Coronary artery (tissue), 2 donors: ENCODE measurements at regions not wholly inside any gene's neighbourhood (a gene's known extent, or its start where the extent isn't known, plus 50 kb on each side); places are given as distances from the start of the nearest gene placed in this dataset.

Experiments
- DNase-seq: peaks from one replicate; pipeline ENCODE4 v3.0.0-alpha.2; 2017; ENCODE audit warnings: low spot score
- H3K27ac ChIP-seq, 2 donors: fragments of 200-600 bp; sonication (generic); one replicate each; pipeline ENCODE4 v1.5.1; 2016 to 2019
- H3K4me3 ChIP-seq: fragments of 200-600 bp; sonication (generic); 2 replicates; pipeline ENCODE4 v1.5.1; 2016; ENCODE audit warnings: mild to moderate bottlenecking, moderate library complexity
- CTCF ChIP-seq: fragments of 200-600 bp; sonication (generic); IDR thresholded peaks from one replicate; pipeline ENCODE4 v1.5.1; 2019; ENCODE audit warnings: antibody characterized with exemption

- no peak overlapping the region for H3K4me3 ChIP-seq
- TF ChIP-seq CTCF: no peak
- DNase-seq: no peak
These were observed 124.5 kb upstream of the RHOBTB1 start for GRCh38 chr10:61068471-61068870.

DNA sequence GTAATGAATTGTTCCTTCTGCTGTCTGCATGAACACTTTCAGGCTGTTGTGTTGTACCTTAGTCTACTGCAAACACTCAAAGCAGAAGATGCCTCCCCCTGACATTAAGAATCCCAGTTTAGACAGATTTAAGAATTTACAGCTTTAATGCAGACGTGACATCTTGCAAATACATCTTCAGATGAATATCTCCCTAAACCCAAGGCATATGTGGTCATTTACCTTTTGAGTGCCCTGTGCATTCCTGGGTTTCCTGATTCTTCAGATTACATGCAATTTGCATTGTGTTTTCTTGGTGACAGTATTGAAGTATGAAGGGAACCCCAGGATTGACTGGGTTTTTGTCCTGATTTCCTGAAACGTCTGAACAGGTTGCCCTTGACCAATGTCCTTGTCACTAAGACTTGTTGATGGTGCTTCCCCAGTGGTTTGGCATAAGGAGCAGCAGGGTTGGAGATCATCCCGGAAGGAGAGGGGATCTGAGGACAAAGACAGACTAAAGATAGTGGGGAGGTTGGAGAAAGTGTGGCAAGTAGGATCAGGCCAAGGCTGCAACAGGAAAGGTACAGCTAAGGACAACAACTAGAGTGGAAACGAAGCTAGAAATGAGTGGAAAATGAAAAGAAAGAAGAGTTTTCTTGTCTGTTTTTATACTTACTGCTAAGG lies 123.8 kb upstream of the RHOBTB1 start:
- H3K4me3 ChIP-seq: no peak overlapping the region
- no peak for TF ChIP-seq CTCF
- H3K27ac ChIP-seq: no peak overlapping the region
- DNase-seq: no peak

More at GRCh38 chr10:61068471-61068870, 124.5 kb upstream of the RHOBTB1 start:
- no peak overlapping the region for H3K27ac ChIP-seq

DNA sequence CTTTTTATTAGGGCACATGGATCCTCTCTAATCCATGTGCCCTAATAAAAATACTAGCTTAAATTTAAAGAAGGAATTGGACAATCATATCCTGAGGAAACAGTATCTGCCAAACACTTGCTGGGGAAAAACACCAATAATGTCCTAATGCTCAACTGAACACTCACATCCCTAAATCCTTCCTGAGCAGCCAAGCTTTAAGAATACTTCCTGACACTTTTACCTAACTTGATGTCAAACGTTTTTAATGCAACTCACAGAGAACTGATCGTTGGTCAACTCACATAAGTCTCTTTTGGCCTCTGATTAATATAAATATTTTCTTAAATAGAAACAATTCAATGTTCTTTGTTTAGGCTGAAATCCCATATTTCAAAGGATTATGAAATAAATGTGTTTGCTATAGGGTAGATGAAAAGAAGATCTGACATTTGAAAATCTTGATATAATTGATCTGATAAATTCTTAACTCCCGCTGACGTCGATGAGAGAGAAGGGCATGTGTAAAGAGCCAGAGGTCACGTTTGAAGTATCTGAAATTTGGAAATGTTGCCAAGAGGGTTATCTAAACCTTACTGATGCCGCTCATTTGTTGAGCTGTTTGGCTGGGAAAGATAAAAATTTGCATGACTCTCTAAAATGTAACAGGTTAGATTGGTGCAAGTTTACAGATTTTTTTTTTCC lies 122.8 kb upstream of the RHOBTB1 start:
- H3K4me3 ChIP-seq: no peak overlapping the region
- TF ChIP-seq CTCF: no peak
- DNase-seq: no peak
- no peak overlapping the region for H3K27ac ChIP-seq

GRCh38 chr10:61065051-61065450 lies 121.1 kb upstream of the RHOBTB1 start:
- Histone ChIP-seq H3K27ac (no peak overlapping the region), H3K4me3 (no peak overlapping the region)
- no peak for TF ChIP-seq CTCF
- DNase-seq: no peak

DNA sequence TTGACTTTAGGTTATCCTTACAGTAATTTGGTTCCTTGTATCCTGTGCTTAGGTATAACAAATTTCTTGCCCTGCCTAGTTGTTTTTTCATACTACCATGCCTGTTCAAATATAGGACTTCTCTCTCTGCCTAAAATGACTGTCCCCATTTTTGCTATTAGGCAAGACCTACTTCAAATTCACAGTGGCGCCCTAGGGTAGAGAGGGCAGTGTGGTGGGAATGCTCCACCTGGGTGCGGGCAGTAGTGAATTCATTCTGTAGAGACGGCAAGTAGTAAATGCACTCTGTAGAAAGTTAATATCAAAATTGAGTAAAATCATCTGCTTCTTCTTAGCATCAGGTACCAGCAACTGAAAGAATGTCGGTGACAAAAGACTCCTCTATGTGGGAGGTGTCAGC lies 120.4 kb upstream of the RHOBTB1 start:
- TF ChIP-seq CTCF: no peak
- no peak for DNase-seq
- Histone ChIP-seq H3K4me3 (no peak overlapping the region), H3K27ac (no peak overlapping the region)

GRCh38 chr10:61063901-61064300 lies 119.9 kb upstream of the RHOBTB1 start:
- TF ChIP-seq CTCF: no peak
- DNase-seq: no peak
- no peak overlapping the region for H3K4me3 ChIP-seq
- H3K27ac ChIP-seq: no peak overlapping the region

DNA sequence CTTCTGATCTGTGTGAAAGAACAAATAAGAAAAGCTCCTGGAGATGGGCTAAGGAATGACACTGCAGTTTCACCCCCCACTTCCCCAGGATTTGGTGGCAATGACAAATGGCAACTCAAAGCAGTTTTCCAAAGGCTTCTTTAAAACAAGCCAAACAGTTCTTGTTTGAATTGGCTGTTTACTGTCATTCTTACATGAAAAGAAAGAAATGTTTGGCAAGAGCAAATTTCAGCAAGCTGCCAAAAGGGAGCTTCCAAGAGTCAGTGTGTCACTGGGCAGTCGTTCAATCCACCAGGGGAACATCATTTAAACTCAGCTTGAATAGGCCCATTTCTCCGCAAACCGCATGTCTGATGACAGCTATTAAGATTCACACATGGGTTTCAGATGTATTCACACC lies 119.0 kb upstream of the RHOBTB1 start:
- no peak overlapping the region for H3K27ac ChIP-seq
- no peak overlapping the region for H3K4me3 ChIP-seq
- no peak for TF ChIP-seq CTCF
- DNase-seq: no peak
